ENCODE measurements at regions not wholly inside any gene's neighbourhood (a gene's known extent, or its start where the extent isn't known, plus 50 kb on each side); places are given as distances from the start of the nearest gene placed in this dataset.

GRCh38 chr20:24813080-24813479 lies 136.0 kb upstream of the CST7 start:
- TF ChIP-seq CTCF (IDR thresholded peaks at IDR 0.05; ENCODE audit: low read length, missing control alignments), result no peak
- no peak overlapping the region for H3K4me3 ChIP-seq (replicated peaks; ENCODE audit: low read depth, low read length)
- no peak for DNase-seq (ENCODE audit: low read depth)

- H3K4me3 ChIP-seq (replicated peaks; ENCODE audit: low read depth, low read length), result no peak overlapping the region
- DNase-seq (ENCODE audit: low read depth), result no peak
- TF ChIP-seq CTCF (IDR thresholded peaks at IDR 0.05; ENCODE audit: low read length, missing control alignments), result no peak
Measured at GRCh38 chr20:24813496-24813895, 135.6 kb upstream of the CST7 start.

GRCh38 chr20:24813936-24814335 lies 135.1 kb upstream of the CST7 start:
- TF ChIP-seq CTCF (IDR thresholded peaks at IDR 0.05; ENCODE audit: low read length, missing control alignments), result no peak

GRCh38 chr20:24814556-24815195 lies 134.4 kb upstream of the CST7 start:
- DNase-seq (ENCODE audit: low read depth), result no peak
- no peak for TF ChIP-seq CTCF (IDR thresholded peaks at IDR 0.05; ENCODE audit: low read length, missing control alignments)
- H3K4me3 ChIP-seq (replicated peaks; ENCODE audit: low read depth, low read length), result no peak overlapping the region

More at GRCh38 chr20:24813936-24814335, 135.1 kb upstream of the CST7 start:
- no peak overlapping the region for H3K4me3 ChIP-seq (replicated peaks; ENCODE audit: low read depth, low read length)
- no peak for DNase-seq (ENCODE audit: low read depth)

- no peak for DNase-seq (ENCODE audit: low read depth)
- no peak overlapping the region for H3K4me3 ChIP-seq (replicated peaks; ENCODE audit: low read depth, low read length)
- TF ChIP-seq CTCF (IDR thresholded peaks at IDR 0.05; ENCODE audit: low read length, missing control alignments), result no peak
Measured at GRCh38 chr20:24815196-24815815, 133.8 kb upstream of the CST7 start.

GRCh38 chr20:24815931-24816330 lies 133.1 kb upstream of the CST7 start:
- no peak overlapping the region for H3K4me3 ChIP-seq (replicated peaks; ENCODE audit: low read depth, low read length)
- no peak for TF ChIP-seq CTCF (IDR thresholded peaks at IDR 0.05; ENCODE audit: low read length, missing control alignments)
- no peak for DNase-seq (ENCODE audit: low read depth)

GRCh38 chr20:24816431-24816830 lies 132.6 kb upstream of the CST7 start:
- no peak for TF ChIP-seq CTCF (IDR thresholded peaks at IDR 0.05; ENCODE audit: low read length, missing control alignments)
- no peak for DNase-seq (ENCODE audit: low read depth)
- no peak overlapping the region for H3K4me3 ChIP-seq (replicated peaks; ENCODE audit: low read depth, low read length)
